ENCODE measurements at regions not wholly inside any gene's neighbourhood (a gene's known extent, or its start where the extent isn't known, plus 50 kb on each side); places are given as distances from the start of the nearest gene placed in this dataset.

DNA sequence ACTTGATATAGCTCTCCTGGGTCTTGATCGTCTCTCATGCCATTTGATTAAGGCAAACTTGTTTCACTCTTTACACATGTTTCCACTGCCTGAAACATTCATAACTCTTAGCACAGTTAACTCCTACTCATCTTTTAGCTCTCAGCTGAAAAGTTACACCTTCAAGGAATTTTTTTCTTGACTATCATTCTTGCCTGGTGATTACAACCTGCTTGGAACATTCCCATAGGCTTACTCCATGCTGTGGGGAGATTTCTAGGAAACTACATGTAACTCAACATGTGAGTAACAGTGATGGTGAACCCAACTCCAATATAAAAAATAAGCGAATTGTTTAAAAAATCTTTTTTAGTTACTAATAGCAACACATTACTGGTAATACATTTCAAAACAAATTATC is 224.1 kb upstream of the MPDZ start:
- H3K4me3 ChIP-seq, result no peak overlapping the region
- peaks cover 0 to 16% (median 0%) of the 10 kb centered on the region in 5 donors for H3K4me1 ChIP-seq (ENCODE audit: control insufficient read depth in 5 of 5, insufficient read depth in 5 of 5, low read length in 5 of 5)
- ATAC-seq (ENCODE audit: insufficient read depth, low FRiP score) (no peak), DNase-seq (no peak)
- H3K9me3 ChIP-seq (ENCODE audit: control insufficient read depth in 4 of 4, insufficient read depth in 3 of 4, low read length in 3 of 4), result no peaks in the 10 kb centered on the region
- 93 to 96% methylated on average over 2 of the region's 2 CpGs for WGBS, 2 donors
- no peak overlapping the region for H3K27ac ChIP-seq (ENCODE audit: low read depth in 1 of 2, low read length in 1 of 2)
- no peaks in the 10 kb centered on the region for H3K27me3 ChIP-seq (ENCODE audit: control insufficient read depth in 3 of 3, insufficient read depth in 3 of 3, low read length in 2 of 3)
- H3K36me3 ChIP-seq (ENCODE audit: control insufficient read depth in 4 of 4, insufficient read depth in 4 of 4, low read length in 4 of 4), result no peaks in the 10 kb centered on the region
- H3K9ac ChIP-seq (ENCODE audit: insufficient read depth in 1 of 2, low read length in 2 of 2), result no peak overlapping the region
- TF ChIP-seq, protein P1, sequence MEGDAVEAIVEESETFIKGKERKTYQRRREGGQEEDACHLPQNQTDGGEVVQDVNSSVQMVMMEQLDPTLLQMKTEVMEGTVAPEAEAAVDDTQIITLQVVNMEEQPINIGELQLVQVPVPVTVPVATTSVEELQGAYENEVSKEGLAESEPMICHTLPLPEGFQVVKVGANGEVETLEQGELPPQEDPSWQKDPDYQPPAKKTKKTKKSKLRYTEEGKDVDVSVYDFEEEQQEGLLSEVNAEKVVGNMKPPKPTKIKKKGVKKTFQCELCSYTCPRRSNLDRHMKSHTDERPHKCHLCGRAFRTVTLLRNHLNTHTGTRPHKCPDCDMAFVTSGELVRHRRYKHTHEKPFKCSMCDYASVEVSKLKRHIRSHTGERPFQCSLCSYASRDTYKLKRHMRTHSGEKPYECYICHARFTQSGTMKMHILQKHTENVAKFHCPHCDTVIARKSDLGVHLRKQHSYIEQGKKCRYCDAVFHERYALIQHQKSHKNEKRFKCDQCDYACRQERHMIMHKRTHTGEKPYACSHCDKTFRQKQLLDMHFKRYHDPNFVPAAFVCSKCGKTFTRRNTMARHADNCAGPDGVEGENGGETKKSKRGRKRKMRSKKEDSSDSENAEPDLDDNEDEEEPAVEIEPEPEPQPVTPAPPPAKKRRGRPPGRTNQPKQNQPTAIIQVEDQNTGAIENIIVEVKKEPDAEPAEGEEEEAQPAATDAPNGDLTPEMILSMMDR (IDR thresholded peaks at IDR 0.05; ENCODE audit: control extremely low read depth, extremely low read depth), result no peak

DNA sequence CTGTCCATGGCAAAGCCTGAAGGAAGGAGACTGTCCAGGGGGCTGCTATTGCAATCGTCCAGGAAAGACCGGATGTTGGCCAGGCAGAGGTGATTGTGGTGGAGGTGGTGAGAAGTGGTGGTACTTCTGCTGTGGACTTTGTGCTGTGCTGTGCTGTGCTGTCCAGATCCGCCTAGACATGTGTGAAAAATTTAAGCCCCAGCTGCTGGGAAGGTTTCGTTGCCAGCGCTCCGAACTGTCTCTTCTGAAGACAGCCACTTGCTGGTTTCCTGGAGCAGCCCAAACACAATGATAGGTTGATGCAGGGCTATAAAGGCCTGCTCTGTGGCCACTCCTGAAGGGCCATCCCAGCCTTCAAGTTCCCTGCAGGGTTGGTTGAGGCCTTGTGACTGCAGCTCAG is 223.0 kb upstream of the MPDZ start:
- Histone ChIP-seq H3K27me3 (ENCODE audit: control insufficient read depth in 3 of 3, insufficient read depth in 3 of 3, low read length in 2 of 3) (no peaks in the 10 kb centered on the region), H3K27ac (ENCODE audit: low read depth in 1 of 2, low read length in 1 of 2) (no peak overlapping the region), H3K9ac (ENCODE audit: insufficient read depth in 1 of 2, low read length in 2 of 2) (no peak overlapping the region), H3K36me3 (ENCODE audit: control insufficient read depth in 4 of 4, insufficient read depth in 4 of 4, low read length in 4 of 4) (no peaks in the 10 kb centered on the region), H3K4me1 (ENCODE audit: control insufficient read depth in 5 of 5, insufficient read depth in 5 of 5, low read length in 5 of 5) (peaks cover 0 to 9% (median 0%) of the 10 kb centered on the region in 5 donors), H3K4me3 (no peak overlapping the region), H3K9me3 (ENCODE audit: control insufficient read depth in 4 of 4, insufficient read depth in 3 of 4, low read length in 3 of 4) (no peaks in the 10 kb centered on the region)
- DNase-seq, result no peak
- WGBS, 2 donors, result 86 to 91% methylated on average over 6 of the region's 6 CpGs
- no peak for ATAC-seq (ENCODE audit: insufficient read depth, low FRiP score)
- TF ChIP-seq, protein P1 (IDR thresholded peaks at IDR 0.05; ENCODE audit: control extremely low read depth, extremely low read depth), result no peak

DNA sequence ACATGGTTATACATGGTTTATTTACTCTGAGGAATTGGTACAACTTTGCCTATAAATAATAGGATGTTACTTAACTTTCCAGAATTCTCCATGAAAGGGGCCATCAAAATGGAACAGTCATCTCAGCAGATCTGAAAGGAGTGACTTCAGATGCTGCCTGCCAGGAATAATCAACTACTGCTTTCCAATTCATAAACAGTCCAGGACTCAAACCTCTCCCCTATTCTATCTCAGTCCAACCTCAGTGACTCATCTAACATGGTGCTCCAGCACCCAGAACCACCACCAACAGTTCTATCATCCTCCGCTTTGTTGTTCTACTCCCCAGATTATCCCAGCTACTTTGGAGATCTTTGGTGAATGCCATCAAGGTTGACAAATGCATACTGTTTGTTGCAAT is 221.5 kb upstream of the MPDZ start:
- no peak overlapping the region for H3K27ac ChIP-seq (ENCODE audit: low read depth in 1 of 2, low read length in 1 of 2)
- H3K27me3 ChIP-seq (ENCODE audit: control insufficient read depth in 3 of 3, insufficient read depth in 3 of 3, low read length in 2 of 3), result no peaks in the 10 kb centered on the region
- H3K4me3 ChIP-seq, result no peak overlapping the region
- TF ChIP-seq, protein P1 (IDR thresholded peaks at IDR 0.05; ENCODE audit: control extremely low read depth, extremely low read depth), result no peak
- no peak for ATAC-seq (ENCODE audit: insufficient read depth, low FRiP score)
- no peaks in the 10 kb centered on the region for H3K36me3 ChIP-seq (ENCODE audit: control insufficient read depth in 4 of 4, insufficient read depth in 4 of 4, low read length in 4 of 4)
- H3K4me1 ChIP-seq (ENCODE audit: control insufficient read depth in 5 of 5, insufficient read depth in 5 of 5, low read length in 5 of 5), result peaks cover 0 to 6% (median 0%) of the 10 kb centered on the region in 5 donors
- no peak overlapping the region for H3K9ac ChIP-seq (ENCODE audit: insufficient read depth in 1 of 2, low read length in 2 of 2)
- H3K9me3 ChIP-seq (ENCODE audit: control insufficient read depth in 4 of 4, insufficient read depth in 3 of 4, low read length in 3 of 4), result no peaks in the 10 kb centered on the region
- no peak for DNase-seq
- WGBS, 2 donors, result 94 to 99% methylated on average over 1 of the region's 1 CpG

DNA sequence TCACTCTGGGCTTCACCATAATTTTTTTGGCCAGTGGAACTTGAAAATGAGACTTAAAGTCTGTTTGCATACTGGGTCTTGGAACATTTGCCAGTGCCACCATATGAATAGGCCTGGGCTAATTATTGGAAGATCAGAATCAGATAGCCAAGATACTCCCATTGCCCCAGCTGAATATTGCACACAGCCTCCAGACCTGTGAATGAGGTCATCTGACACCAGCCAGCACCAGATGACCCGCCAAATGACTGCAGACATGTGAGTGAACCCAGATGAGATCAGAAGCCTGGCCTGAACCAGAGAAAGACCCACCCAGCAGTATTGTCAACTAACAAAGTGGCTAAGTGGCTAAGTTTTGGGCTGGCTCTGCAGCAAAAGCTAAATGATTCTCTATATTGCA is 220.5 kb upstream of the MPDZ start:
- H3K4me3 ChIP-seq, result no peak overlapping the region
- WGBS, 2 donors, result 80 to 95% methylated on average over 1 of the region's 1 CpG
- no peaks in the 10 kb centered on the region for H3K36me3 ChIP-seq (ENCODE audit: control insufficient read depth in 4 of 4, insufficient read depth in 4 of 4, low read length in 4 of 4)
- H3K9me3 ChIP-seq (ENCODE audit: control insufficient read depth in 4 of 4, insufficient read depth in 3 of 4, low read length in 3 of 4), result peaks cover 0 to 2% (median 0%) of the 10 kb centered on the region in 4 donors
- H3K27ac ChIP-seq (ENCODE audit: low read depth in 1 of 2, low read length in 1 of 2), result no peak overlapping the region
- ATAC-seq (ENCODE audit: insufficient read depth, low FRiP score) (no peak), DNase-seq (no peak)
- peaks cover 0 to 2% (median 0%) of the 10 kb centered on the region in 3 donors for H3K27me3 ChIP-seq (ENCODE audit: control insufficient read depth in 3 of 3, insufficient read depth in 3 of 3, low read length in 2 of 3)
- H3K4me1 ChIP-seq (ENCODE audit: control insufficient read depth in 5 of 5, insufficient read depth in 5 of 5, low read length in 5 of 5), result peaks cover 0 to 6% (median 0%) of the 10 kb centered on the region in 5 donors
- no peak overlapping the region for H3K9ac ChIP-seq (ENCODE audit: insufficient read depth in 1 of 2, low read length in 2 of 2)
- TF ChIP-seq, protein P1 (IDR thresholded peaks at IDR 0.05; ENCODE audit: control extremely low read depth, extremely low read depth), result no peak
